AG04450 (cell line): ENCODE measurements at regions not wholly inside any gene's neighbourhood (a gene's known extent, or its start where the extent isn't known, plus 50 kb on each side); places are given as distances from the start of the nearest gene placed in this dataset.

Experiments used
- CTCF ChIA-PET: fragments of 300-600, 350-600 bp; formaldehyde crosslinking; extraction: SDS; loops from one replicate; lab custom pipeline; 2022; ENCODE audit warnings: antibody characterized with exemption, inconsistent platforms; lab: Charles Lee
- POLR2A ChIA-PET: fragments of 350-600 bp; formaldehyde crosslinking; extraction: SDS; loops from one replicate; lab custom pipeline; 2021; ENCODE audit warnings: antibody characterized with exemption, inconsistent platforms; lab: Yijun Ruan, JAX
- DNase-seq: peaks from one replicate; pipeline ENCODE4 v3.0.0-alpha.2; 2011; ENCODE audit warnings: low read depth, low spot score
- H3K27ac ChIP-seq: one replicate; pipeline ENCODE4 v1.5.1; 2012; ENCODE audit warnings: low read depth, low read length, control low read depth
- H3K27me3 ChIP-seq: one replicate; pipeline ENCODE4 v1.6.0; 2012; ENCODE audit warnings: low read length; ENCODE audit not compliant: control insufficient read depth, insufficient read depth
- H3K4me3 ChIP-seq: 2 replicates; pipeline ENCODE4 v1.5.1; 2011; ENCODE audit warnings: mild to moderate bottlenecking, low read depth, low read length, control low read depth
- H3K9me3 ChIP-seq: 2 replicates; pipeline ENCODE4 v1.5.1; 2012; ENCODE audit warnings: low read length; ENCODE audit not compliant: control insufficient read depth, insufficient read depth
- CTCF ChIP-seq: IDR thresholded peaks from 2 replicates; pipeline ENCODE4 v1.5.1; 2011; ENCODE audit warnings: low read depth, low read length, control low read depth, inconsistent platforms

DNA sequence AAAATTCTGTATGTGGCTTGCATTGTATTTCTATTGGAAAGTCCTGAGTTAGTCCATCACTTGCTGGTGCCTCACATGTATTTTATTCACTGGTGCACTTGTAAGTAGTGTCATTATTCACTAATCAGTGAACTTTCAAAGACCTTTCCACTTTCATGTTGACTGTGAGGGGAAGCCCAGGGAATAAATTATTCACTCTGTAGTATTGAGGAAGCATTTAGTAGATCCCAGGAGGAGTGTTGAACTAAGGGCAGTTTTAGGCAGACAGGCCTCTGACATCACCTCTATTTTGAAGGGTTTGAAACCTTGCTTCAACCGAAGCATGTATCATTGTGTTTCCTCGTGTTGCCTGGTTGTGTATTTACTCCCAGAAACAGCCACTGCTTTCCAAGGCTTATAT lies 705.4 kb upstream of the RIOK2 start:
- CTCF ChIA-PET: no interaction called here
- Histone ChIP-seq H3K27me3 (no peaks in the 10 kb centered on the region), H3K9me3 (no peaks in the 10 kb centered on the region), H3K27ac (no peak overlapping the region), H3K4me3 (no peak overlapping the region)
- POLR2A ChIA-PET: no interaction called here
- no peak for TF ChIP-seq CTCF
- DNase-seq: no peak

GRCh38 chr5:97891971-97892370 lies 708.9 kb upstream of the RIOK2 start:
- ChIA-PET POLR2A (no interaction called here), CTCF (no interaction called here)
- no peak overlapping the region for H3K27ac ChIP-seq
- no peak for DNase-seq
- TF ChIP-seq CTCF: no peak
- no peak overlapping the region for H3K4me3 ChIP-seq
- no peaks in the 10 kb centered on the region for H3K9me3 ChIP-seq
- H3K27me3 ChIP-seq: no peaks in the 10 kb centered on the region

DNA sequence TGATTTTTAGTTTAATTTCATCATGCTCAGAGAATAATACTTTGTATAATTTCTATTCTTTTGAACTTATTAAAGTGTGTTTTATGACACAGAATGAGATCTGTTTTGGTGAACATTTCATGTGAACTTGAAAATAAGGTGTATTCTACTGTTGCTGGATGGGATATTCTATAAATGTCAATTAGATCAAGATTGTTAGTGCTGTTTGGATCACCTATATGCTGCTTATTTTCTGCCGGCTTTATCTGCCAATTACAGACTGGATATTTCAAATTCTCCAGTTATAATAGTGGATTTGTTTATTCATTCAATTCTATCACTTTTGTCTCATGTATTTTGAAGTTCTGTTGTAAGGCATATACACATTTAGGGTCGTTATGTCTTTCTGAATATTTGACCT lies 720.7 kb upstream of the RIOK2 start:
- no peak overlapping the region for H3K27ac ChIP-seq
- peaks cover 8% of the 10 kb centered on the region for H3K9me3 ChIP-seq
- ChIA-PET CTCF (interaction anchor here (0.6 kb wide), 1 partner anchor 715 kb away, joined by 4 read pairs; no protein-coding TSS in a partner anchor), POLR2A (no interaction called here)
- H3K27me3 ChIP-seq: no peaks in the 10 kb centered on the region
- no peak for TF ChIP-seq CTCF
- H3K4me3 ChIP-seq: no peak overlapping the region
- no peak for DNase-seq

DNA sequence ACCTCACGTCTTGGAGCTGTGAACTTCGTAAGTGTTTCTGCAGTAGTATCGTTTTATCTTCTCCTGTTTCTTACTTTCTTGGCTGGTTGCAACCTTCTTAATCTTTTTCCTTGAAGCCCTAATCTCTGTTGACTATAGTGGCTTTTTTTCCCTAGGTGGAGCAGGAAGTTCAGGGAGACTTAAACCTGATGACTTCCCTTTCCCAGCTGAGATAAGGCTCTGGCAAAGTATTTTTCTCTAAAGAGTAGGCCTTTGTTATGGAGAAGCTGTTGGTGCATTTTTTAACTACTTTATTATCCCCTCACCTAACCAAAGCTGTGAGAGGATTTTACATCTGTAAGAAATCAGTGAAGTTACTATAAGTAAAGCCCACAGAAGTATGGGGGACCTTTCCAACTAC lies 723.1 kb upstream of the RIOK2 start:
- Histone ChIP-seq H3K4me3 (no peak overlapping the region), H3K9me3 (peaks cover 8% of the 10 kb centered on the region), H3K27ac (no peak overlapping the region), H3K27me3 (no peaks in the 10 kb centered on the region)
- POLR2A ChIA-PET: no interaction called here
- CTCF ChIA-PET: no interaction called here
- no peak for DNase-seq
- TF ChIP-seq CTCF: no peak

GRCh38 chr5:97907646-97908400 lies 724.8 kb upstream of the RIOK2 start:
- TF ChIP-seq CTCF: no peak
- DNase-seq: no peak
- ChIA-PET POLR2A (no interaction called here), CTCF (interaction anchor here (0.6 to 0.7 kb wide), 2 partner anchors 21 to 1024 kb away, joined by 3 to 5 read pairs; no protein-coding TSS in a partner anchor)
- H3K27me3 ChIP-seq: no peaks in the 10 kb centered on the region
- H3K9me3 ChIP-seq: peaks cover 3% of the 10 kb centered on the region
- no peak overlapping the region for H3K27ac ChIP-seq
- no peak overlapping the region for H3K4me3 ChIP-seq
